HG03280 (cell line): ENCODE measurements at regions not wholly inside any gene's neighbourhood (a gene's known extent, or its start where the extent isn't known, plus 50 kb on each side); places are given as distances from the start of the nearest gene placed in this dataset.

Experiments used
- ATAC-seq: cut with Tn5 transposase; IDR thresholded peaks from one replicate; pipeline ENCODE4 v1.9.1; 2021; ENCODE audit warnings: mild to moderate bottlenecking, moderate library complexity; ENCODE audit not compliant: unreplicated experiment

- no peak for ATAC-seq
Observed at GRCh38 chr20:40459299-40459698, 229.7 kb downstream of the MAFB start.

GRCh38 chr20:40457404-40457803, 231.6 kb downstream of the MAFB start:
- ATAC-seq: no peak

DNA sequence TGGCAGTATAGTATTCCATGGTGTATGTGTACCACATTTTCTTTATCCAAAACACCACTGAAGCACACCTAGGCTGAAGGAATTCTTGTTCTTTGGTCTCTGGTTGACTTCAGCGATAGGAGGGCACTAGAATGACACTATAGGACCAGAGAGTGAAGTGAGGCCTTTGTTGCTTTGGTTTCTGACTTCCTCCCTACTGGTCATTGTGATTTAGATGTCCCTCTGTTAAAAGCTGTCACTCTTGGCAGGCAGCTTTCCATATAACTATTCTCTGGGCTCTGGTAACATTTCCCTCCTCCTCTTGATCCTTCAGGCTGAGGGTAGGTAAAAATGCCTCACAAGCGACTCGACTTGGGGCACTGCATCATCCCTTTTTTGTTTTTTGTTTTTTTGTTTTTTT, 236.3 kb downstream of the MAFB start:
- ATAC-seq: no peak

GRCh38 chr20:40451552-40451951, 237.5 kb downstream of the MAFB start:
- no peak for ATAC-seq

GRCh38 chr20:40449974-40450616, 238.9 kb downstream of the MAFB start:
- no peak for ATAC-seq

- ATAC-seq: no peak
Observed at GRCh38 chr20:40449144-40449690, 239.8 kb downstream of the MAFB start.

DNA sequence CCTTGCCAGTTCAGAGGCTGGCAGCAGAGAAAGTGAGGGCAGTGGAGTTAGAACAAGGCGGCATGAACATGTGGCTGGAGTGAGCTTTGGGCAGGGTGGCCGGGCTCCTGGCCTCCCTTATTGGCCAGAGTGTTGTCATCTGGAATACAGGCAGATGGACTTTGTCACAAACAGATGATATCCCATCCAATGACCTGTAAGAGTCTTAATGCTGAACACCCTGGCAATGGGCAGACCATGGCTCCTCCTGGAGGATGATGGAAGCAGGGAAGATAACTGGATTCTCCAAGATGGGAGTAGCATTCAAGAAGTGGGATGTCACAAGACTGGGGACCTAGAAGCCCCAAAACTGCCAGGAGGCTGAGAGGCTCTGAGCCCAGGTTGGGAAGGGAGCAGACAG, 242.1 kb downstream of the MAFB start:
- ATAC-seq: no peak

DNA sequence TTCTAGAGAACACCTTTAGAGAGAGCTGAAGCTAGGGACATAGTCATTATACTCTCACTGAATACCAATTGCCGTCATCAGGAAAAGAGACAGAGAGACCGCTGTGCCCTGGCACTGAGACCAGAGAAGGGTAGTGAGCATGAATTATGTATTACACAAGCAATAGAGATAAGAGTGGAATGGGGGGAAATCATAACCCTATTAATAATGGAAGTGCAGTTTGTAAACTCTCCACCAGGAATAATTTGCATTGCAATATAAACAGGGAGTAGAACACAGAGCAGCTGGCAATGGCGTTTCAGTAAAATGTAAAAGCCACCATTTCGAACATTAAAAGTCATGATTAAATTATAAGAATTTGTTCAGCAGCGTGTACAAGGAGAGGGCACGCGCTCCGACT, 244.5 kb downstream of the MAFB start:
- ATAC-seq: no peak

DNA sequence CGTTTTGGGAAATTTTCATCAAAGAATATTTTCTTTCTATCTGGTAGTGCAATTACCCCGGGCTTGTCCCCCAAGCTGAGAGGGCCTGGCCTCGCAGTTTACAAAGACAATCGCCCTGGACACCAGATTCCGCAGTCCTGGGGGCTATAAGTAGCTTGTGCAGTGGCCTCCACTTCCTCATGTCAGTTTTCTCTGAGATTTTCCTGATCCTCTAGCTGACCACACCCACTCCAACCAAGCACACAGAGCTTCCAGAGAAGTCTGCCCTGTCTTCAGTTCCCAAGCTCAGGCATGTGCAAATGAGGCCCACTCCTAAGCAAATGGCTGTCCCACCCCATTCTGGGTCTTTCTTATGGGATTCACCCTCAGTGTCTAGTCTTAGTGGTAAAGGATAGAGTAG, 245.3 kb downstream of the MAFB start:
- ATAC-seq: no peak

DNA sequence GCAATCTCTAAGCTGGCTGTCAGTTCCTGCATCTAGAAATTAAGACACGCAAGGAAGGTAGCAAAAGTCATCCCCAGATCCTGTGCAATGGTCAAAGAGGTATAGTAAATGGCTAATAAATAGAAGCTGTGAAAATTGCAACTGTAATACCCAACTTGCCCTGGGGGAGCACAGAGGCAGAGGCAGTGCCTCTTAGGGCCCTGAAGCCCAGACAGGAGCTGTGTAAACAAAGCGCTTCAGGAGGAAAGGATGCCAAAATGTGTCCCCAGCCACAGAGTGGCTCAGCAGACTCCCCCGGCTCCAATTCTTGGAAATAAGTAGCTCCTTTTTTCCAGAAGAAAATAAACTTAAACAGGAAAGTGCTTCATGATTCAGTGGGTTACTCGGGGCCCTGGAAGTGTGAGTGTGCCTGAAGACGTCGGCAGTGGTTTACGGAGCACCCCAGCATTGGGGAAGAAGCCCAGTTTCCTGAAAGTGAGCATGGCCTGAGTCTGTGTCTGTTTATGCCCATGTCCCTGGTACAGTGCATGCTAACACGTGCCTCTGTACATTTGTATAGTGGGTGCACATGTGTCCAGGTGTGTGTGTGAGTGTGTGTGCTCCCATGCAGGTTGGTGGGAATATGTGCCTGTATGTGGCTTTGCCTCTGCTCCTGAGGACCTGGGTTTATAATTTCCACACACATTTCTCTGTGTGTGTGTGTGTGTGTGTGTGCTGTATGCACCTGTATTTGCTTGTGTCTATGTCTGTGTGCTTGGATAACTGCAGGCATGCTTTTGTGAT, 246.7 kb downstream of the MAFB start:
- no peak for ATAC-seq

GRCh38 chr20:40441771-40442170, 247.3 kb downstream of the MAFB start:
- no peak for ATAC-seq

DNA sequence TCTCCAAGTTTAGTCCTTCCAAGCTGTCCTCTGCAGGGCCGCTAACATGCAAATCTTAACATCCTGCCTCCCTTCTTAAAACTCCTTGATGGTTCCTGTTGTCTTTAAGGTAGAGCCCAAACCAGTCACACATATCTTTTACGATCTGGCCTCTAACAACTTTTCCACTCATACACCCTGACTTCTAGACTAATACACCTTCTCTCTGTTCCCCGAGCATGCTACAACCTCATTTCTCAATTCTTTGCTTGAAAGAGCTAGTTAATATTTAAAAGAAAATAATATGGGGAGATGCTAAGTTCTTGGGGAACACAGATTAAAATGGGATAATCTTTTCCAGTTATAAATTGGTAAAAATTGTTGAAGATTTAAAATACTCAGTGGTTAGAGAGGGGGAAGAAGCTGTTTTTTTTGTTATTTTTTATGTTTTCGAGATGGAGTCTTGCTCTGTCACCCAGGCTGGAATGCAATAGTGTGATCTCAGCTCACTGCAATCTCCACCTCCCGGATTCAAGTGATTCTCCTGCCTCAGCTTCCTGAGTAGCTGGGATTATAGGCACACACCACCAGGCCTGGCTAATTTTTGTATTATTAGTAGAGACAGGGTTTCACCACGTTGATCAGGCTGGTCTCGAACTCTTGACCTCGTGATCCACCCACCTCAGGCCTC, 250.7 kb downstream of the MAFB start:
- ATAC-seq: no peak

DNA sequence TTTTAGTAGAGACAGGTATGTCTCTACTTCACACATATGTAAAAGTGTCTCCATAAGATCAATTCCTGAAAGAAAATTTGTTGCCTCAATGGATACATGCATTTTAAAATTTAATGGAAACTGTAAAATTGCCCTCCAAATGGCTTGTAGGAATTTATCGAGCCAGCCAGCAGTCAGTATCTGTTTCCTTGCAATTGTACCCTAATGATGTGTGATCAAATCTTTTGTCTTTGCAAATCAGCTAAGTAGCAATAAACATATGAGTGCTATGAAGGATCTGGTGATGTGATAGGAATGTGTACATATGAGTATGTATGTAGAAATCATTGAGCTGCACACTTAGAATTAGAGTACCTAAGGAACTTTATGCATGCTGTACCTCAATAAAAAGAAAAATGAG, 253.0 kb downstream of the MAFB start:
- no peak for ATAC-seq

- ATAC-seq: no peak
Observed at GRCh38 chr20:40435146-40435895, 253.7 kb downstream of the MAFB start.

DNA sequence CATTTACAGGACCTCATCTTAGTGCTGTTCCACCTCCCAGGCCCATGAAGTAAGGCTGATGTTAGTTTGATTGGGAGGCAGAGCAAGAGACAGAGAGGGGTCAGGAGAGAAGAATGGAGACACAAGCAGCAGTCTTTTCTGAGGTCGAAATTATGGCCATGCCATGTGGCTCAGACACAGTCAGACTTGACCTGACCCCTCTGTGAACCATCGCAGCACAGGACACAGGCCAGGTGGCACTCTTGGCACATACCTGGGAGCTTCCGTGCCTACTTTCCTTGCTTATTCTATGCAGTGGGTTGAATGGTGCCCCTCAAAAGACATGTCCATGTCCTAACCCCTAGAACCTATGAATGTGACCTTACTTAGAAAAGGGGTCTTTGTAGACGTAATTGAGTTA, 254.9 kb downstream of the MAFB start:
- no peak for ATAC-seq

GRCh38 chr20:40433341-40433861, 255.6 kb downstream of the MAFB start:
- ATAC-seq: no peak

- no peak for ATAC-seq
Observed at GRCh38 chr20:40431611-40432010, 257.4 kb downstream of the MAFB start.

DNA sequence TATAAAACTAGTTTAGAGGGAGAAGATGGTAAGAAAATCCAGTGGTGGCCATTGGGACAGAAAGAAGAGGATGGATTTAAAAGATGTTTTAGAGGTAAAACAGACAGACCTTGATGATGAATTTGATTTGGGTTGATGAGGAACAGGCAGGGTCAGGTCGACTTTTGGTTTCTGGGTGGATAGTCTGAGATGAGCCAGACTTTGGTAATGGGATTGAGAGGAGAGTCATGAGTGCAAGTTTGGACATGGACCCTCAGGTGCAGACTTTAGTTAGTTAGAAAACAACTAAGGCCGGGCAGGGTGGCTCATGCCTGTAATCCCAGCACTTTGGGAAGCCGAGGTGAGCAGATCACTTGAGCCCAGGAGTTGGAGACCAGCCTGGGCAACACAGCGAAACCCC, 257.9 kb downstream of the MAFB start:
- no peak for ATAC-seq

DNA sequence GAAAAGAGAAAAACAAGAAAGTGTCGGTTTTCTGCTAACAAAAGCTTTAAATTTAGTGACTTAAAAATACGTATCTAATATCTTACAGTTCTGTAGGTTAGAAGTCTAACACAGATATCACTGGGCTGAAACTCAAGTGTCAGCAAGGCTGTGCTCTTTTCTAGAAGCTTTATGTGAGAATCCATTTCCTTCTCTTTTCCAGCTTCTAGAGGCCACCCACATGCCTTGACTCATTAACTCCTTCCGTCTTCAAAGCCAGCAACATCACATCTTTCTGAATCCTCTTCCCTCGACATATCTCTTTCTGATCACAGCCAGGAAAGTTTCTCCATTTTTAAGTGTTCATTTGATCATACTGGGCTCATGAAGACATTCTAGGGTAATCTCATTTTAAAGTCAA, 262.0 kb downstream of the MAFB start:
- ATAC-seq: no peak

DNA sequence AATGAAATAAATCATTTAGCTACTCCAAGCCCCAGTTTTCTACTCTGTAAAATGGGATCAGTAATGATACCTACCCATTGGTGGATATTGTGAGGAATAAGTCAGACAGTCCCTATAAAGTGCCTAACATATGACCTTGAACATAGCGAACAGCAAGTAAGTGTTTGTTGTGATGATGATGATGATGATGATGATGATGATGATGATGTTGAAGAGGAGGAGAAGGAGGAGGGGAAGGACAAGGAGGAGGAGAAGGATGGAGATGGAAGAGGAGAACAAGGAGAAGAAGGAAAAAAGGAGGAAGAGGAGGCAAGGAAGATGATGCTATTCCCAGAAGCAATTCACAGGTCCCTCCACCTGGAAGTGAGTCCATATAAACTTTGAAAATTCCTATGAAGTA, 264.3 kb downstream of the MAFB start:
- ATAC-seq: no peak

GRCh38 chr20:40422656-40423055, 266.4 kb downstream of the MAFB start:
- no peak for ATAC-seq
